Smooth muscle cell (in vitro differentiated cells): ENCODE measurements at regions not wholly inside any gene's neighbourhood (a gene's known extent, or its start where the extent isn't known, plus 50 kb on each side); places are given as distances from the start of the nearest gene placed in this dataset.
A peak's percentile ranks its signal among the peaks of the same experiment; 100 is the strongest.

Source experiments
- DNase-seq: peaks from one replicate; lab custom pipeline; 2025; ENCODE audit not compliant: unreplicated experiment; lab: John Stamatoyannopoulos, UW
- H2AFZ ChIP-seq: fragments of 200-600 bp; sonication (generic); 2 replicates; pipeline ENCODE4 v1.6.0; 2016; ENCODE audit warnings: antibody characterized with exemption, low read depth, mild to moderate bottlenecking
- H3F3A ChIP-seq: fragments of 200-600 bp; sonication (generic); 2 replicates; pipeline ENCODE4 v1.6.0; 2017; ENCODE audit warnings: antibody characterized with exemption, low read depth
- H3K27ac ChIP-seq: fragments of 200-600 bp; sonication (generic); 2 replicates; pipeline ENCODE4 v1.5.1; 2016; ENCODE audit warnings: low read depth, mild to moderate bottlenecking
- H3K27me3 ChIP-seq: fragments of 200-600 bp; sonication (generic); 2 replicates; pipeline ENCODE4 v1.6.1; 2016; ENCODE audit warnings: low read depth, mild to moderate bottlenecking
- H3K36me3 ChIP-seq: fragments of 200-600 bp; sonication (generic); 2 replicates; pipeline ENCODE4 v1.5.1; 2016; ENCODE audit warnings: low read depth
- H3K4me1 ChIP-seq: fragments of 200-600 bp; sonication (generic); 2 replicates; pipeline ENCODE4 v1.5.1; 2016; ENCODE audit warnings: low read depth
- H3K4me2 ChIP-seq: fragments of 200-600 bp; sonication (generic); 2 replicates; pipeline ENCODE4 v1.6.0; 2016; ENCODE audit warnings: mild to moderate bottlenecking
- H3K4me3 ChIP-seq: fragments of 200-600 bp; sonication (generic); 2 replicates; pipeline ENCODE4 v1.5.1; 2016; ENCODE audit warnings: mild to moderate bottlenecking
- H3K79me2 ChIP-seq: fragments of 200-600 bp; sonication (generic); 2 replicates; pipeline ENCODE4 v1.6.0; 2016; ENCODE audit warnings: low read depth, mild to moderate bottlenecking
- H3K9ac ChIP-seq: fragments of 200-600 bp; sonication (generic); 2 replicates; pipeline ENCODE4 v1.6.0; 2016; ENCODE audit warnings: low read depth
- H3K9me3 ChIP-seq: fragments of 200-600 bp; sonication (generic); replicated peaks from 2 replicates; pipeline ENCODE4 v1.5.1; 2016; ENCODE audit warnings: low read depth
- H4K20me1 ChIP-seq: fragments of 200-600 bp; sonication (generic); 2 replicates; pipeline ENCODE4 v1.6.0; 2016; ENCODE audit warnings: low read depth
- CTCF ChIP-seq: fragments of 200-600 bp; sonication (generic); IDR thresholded peaks from 2 replicates; pipeline ENCODE4 v1.5.1; 2017; ENCODE audit warnings: borderline replicate concordance, mild to moderate bottlenecking, antibody characterized with exemption; ENCODE audit not compliant: insufficient read depth, poor library complexity, severe bottlenecking
- WGBS: methylation state at CpG from one replicate; pipeline ENCODE4 v1.1.7; 2016; ENCODE audit warnings: low lambda C conversion rate; 5-methylcytosine and 5-hydroxymethylcytosine counted together

- Histone ChIP-seq H2AFZ (peak overlapping the region; percentile 14), H3K27me3 (no peaks in the 10 kb centered on the region), H3K27ac (no peak overlapping the region), H3K79me2 (no peaks in the 10 kb centered on the region), H3K9me3 (no peaks in the 10 kb centered on the region), H3K4me1 (no peaks in the 10 kb centered on the region), H3K4me3 (no peak overlapping the region), H3K36me3 (no peaks in the 10 kb centered on the region), H3K4me2 (no peak overlapping the region), H3F3A (no peaks in the 10 kb centered on the region), H4K20me1 (no peaks in the 10 kb centered on the region), H3K9ac (no peak overlapping the region)
- WGBS = 19% methylated on average over 2 of the region's 2 CpGs
- TF ChIP-seq CTCF = no peak
- DNase-seq = no peak
These were observed 95.9 kb upstream of the CCDC190 start for GRCh38 chr1:162956922-162957321.

GRCh38 chr1:162954824-162955223 lies 93.8 kb upstream of the CCDC190 start:
- no peak for TF ChIP-seq CTCF
- H3K27ac ChIP-seq = no peak overlapping the region
- H3K9ac ChIP-seq = no peak overlapping the region
- no peak for DNase-seq
- no peak overlapping the region for H3K4me2 ChIP-seq
- no peaks in the 10 kb centered on the region for H3K79me2 ChIP-seq
- H3K4me3 ChIP-seq = no peak overlapping the region
- H4K20me1 ChIP-seq = no peaks in the 10 kb centered on the region
- H3K36me3 ChIP-seq = no peaks in the 10 kb centered on the region
- H3K27me3 ChIP-seq = no peaks in the 10 kb centered on the region
- no peaks in the 10 kb centered on the region for H3K4me1 ChIP-seq
- WGBS = 91% methylated on average over 4 of the region's 4 CpGs
- H3F3A ChIP-seq = no peaks in the 10 kb centered on the region
- H3K9me3 ChIP-seq = no peaks in the 10 kb centered on the region
- no peak overlapping the region for H2AFZ ChIP-seq

- Histone ChIP-seq H3K9me3 (no peaks in the 10 kb centered on the region), H2AFZ (no peak overlapping the region), H3K36me3 (no peaks in the 10 kb centered on the region), H3K79me2 (no peaks in the 10 kb centered on the region), H4K20me1 (no peaks in the 10 kb centered on the region), H3K4me3 (no peak overlapping the region), H3F3A (no peaks in the 10 kb centered on the region), H3K27ac (no peak overlapping the region), H3K9ac (no peak overlapping the region), H3K4me1 (no peaks in the 10 kb centered on the region), H3K4me2 (no peak overlapping the region), H3K27me3 (no peaks in the 10 kb centered on the region)
- 99% methylated on average over 4 of the region's 4 CpGs for WGBS
- DNase-seq = no peak
- no peak for TF ChIP-seq CTCF
These were observed 92.0 kb upstream of the CCDC190 start for GRCh38 chr1:162952956-162953355.

DNA sequence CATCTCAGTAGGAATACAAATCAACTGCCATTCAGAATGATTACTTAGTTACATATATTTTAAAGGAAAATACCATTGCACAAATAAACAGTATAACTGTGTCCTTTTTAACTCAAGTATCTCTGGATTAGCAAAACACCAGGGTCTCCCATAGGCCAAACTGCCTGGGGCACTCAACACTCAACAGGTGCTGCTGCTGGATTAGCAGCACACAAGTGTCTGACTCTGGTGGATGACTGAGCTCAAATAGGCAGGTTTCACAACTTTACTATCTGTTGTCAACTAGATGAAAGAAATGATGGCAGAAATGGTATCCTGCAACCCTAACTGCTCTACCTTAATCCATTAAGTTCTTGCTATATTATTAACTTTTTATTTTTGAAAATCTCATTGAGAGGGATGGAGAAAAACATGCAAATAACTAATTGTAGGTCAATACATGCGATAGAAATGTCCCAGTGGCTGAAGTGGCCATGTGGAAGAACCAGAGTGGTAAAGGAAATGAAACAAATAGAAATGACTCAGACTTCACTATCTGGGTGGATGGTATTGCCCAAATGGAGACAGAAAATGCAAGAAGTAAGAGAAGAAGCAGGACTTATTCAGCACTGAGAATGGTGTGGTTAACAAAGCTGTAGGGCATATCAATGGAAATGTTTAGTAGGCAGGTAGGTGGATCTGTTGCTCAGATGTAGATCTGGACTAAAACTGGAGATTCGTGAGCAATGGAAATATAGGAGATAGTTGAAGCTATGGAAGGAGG lies 90.8 kb upstream of the CCDC190 start:
- no peaks in the 10 kb centered on the region for H3K4me1 ChIP-seq
- no peak for TF ChIP-seq CTCF
- H3K4me3 ChIP-seq = no peak overlapping the region
- no peak overlapping the region for H3K4me2 ChIP-seq
- no peak for DNase-seq
- H3K36me3 ChIP-seq = no peaks in the 10 kb centered on the region
- no peaks in the 10 kb centered on the region for H3K9me3 ChIP-seq
- no peaks in the 10 kb centered on the region for H4K20me1 ChIP-seq
- no peak overlapping the region for H2AFZ ChIP-seq
- no peaks in the 10 kb centered on the region for H3F3A ChIP-seq
- WGBS = 85% methylated on average over 2 of the region's 2 CpGs
- H3K27me3 ChIP-seq = no peaks in the 10 kb centered on the region
- H3K9ac ChIP-seq = no peak overlapping the region
- no peaks in the 10 kb centered on the region for H3K79me2 ChIP-seq
- H3K27ac ChIP-seq = no peak overlapping the region
